ENCODE measurements at regions not wholly inside any gene's neighbourhood (a gene's known extent, or its start where the extent isn't known, plus 50 kb on each side); places are given as distances from the start of the nearest gene placed in this dataset.

DNA sequence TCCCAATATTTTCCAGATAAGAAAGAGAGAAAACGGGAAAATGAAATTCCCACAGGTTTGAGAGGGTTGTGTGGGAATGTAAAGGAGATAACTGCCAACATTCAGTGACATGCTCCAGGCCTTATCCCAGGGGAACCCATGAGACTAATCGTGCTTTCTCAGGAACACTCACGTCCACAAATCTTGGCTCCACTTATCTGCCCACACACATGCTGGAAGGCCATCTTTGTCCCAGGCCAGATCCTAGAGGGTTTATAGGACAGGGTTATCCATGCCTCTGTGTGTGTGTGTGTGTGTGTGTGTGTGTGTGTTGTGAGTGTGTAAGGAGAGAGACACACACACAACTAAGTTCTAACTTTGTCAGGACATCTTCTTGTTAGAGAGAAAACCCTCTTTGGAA lies 182.2 kb upstream of the E2F7 start:
- TF ChIP-seq, protein P1, sequence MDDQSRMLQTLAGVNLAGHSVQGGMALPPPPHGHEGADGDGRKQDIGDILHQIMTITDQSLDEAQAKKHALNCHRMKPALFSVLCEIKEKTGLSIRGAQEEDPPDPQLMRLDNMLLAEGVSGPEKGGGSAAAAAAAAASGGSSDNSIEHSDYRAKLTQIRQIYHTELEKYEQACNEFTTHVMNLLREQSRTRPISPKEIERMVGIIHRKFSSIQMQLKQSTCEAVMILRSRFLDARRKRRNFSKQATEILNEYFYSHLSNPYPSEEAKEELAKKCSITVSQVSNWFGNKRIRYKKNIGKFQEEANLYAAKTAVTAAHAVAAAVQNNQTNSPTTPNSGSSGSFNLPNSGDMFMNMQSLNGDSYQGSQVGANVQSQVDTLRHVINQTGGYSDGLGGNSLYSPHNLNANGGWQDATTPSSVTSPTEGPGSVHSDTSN (CRISPR knock-in tag; IDR thresholded peaks at IDR 0.05) = no peak
- TF ChIP-seq ZNF830 (tag by site-specific recombination; IDR thresholded peaks at IDR 0.05; ENCODE audit: low read depth) = no peak
- TF ChIP-seq, protein P2, sequence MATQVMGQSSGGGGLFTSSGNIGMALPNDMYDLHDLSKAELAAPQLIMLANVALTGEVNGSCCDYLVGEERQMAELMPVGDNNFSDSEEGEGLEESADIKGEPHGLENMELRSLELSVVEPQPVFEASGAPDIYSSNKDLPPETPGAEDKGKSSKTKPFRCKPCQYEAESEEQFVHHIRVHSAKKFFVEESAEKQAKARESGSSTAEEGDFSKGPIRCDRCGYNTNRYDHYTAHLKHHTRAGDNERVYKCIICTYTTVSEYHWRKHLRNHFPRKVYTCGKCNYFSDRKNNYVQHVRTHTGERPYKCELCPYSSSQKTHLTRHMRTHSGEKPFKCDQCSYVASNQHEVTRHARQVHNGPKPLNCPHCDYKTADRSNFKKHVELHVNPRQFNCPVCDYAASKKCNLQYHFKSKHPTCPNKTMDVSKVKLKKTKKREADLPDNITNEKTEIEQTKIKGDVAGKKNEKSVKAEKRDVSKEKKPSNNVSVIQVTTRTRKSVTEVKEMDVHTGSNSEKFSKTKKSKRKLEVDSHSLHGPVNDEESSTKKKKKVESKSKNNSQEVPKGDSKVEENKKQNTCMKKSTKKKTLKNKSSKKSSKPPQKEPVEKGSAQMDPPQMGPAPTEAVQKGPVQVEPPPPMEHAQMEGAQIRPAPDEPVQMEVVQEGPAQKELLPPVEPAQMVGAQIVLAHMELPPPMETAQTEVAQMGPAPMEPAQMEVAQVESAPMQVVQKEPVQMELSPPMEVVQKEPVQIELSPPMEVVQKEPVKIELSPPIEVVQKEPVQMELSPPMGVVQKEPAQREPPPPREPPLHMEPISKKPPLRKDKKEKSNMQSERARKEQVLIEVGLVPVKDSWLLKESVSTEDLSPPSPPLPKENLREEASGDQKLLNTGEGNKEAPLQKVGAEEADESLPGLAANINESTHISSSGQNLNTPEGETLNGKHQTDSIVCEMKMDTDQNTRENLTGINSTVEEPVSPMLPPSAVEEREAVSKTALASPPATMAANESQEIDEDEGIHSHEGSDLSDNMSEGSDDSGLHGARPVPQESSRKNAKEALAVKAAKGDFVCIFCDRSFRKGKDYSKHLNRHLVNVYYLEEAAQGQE (tag by site-specific recombination; IDR thresholded peaks at IDR 0.05) = no peak

All from HEK293 (cell line).